GM10266 (cell line): ENCODE measurements at regions not wholly inside any gene's neighbourhood (a gene's known extent, or its start where the extent isn't known, plus 50 kb on each side); places are given as distances from the start of the nearest gene placed in this dataset.

ENCODE experiments used
- DNase-seq: peaks from one replicate; pipeline ENCODE4 v3.0.0; 2012; ENCODE audit errors: extremely low spot score
- CTCF ChIP-seq: IDR thresholded peaks from 2 replicates; pipeline ENCODE4 v1.5.1; 2012; ENCODE audit warnings: mild to moderate bottlenecking, low read depth; ENCODE audit not compliant: control insufficient read depth, insufficient read depth; ENCODE audit errors: missing control alignments

- no peak for DNase-seq
- TF ChIP-seq CTCF, result no peak
These were observed 130.6 kb downstream of the BRD1 start for GRCh38 chr22:49697047-49697446.

DNA sequence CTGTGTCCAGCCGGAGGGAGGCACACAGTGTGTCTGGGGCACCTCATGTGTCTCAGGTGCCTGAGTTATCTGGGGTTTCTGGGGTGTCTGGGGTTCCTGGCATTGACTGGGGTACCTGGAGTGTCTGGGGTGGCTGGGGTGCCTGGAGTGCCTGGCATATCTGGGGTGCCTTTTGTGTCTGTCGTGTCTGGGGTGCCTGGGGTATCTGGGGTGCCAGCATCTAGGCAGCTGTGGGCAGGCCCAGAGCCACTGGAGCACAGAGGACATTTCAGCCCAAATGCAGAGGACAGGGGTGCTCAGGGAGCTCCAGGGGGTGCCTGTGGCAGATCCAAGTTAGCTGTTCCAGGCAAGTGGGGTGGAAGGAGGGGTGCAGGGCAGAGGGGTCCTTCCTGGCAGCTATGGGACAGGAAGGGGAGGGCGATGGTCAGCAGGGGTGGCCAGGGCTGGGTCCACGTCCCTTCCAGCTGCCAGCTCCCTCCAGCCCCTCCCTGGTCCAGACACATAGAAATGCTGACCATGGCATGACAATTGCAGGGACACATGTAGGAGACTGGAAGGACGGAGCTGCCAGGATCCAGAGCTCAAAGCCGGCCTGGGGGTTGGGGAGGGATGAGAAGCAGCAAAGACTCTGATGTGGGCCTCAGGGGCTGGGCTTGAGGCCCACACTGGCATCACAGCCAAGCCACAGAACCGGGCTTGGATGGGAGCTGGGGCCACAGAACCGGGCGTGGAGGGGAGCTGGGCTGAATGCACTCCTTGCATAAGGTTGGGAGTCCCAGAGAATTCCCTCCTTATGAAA is 133.0 kb downstream of the BRD1 start:
- no peak for TF ChIP-seq CTCF
- DNase-seq, result no peak

DNA sequence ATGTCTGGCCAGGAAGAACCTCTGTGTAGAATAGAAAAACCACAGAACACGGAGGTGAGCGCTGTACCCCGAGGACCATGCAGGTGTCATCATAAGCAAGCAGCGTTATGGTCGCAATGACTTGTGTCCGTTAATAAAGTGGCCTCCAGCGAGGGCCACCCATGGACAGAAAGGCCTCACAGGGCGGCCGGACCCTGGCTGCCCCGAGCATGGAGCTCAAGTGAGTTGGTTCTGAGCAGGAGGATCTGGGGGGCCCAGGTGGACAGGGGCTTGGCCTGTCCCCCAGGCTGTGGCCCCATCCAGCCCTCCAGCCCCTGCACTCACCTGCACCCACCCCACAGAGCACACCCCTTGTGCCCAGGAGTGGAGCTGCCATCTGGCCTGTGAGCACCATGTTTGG is 133.8 kb downstream of the BRD1 start:
- TF ChIP-seq CTCF, result no peak
- no peak for DNase-seq

- DNase-seq, result no peak
These were observed 134.3 kb downstream of the BRD1 start for GRCh38 chr22:49693416-49693815.

DNA sequence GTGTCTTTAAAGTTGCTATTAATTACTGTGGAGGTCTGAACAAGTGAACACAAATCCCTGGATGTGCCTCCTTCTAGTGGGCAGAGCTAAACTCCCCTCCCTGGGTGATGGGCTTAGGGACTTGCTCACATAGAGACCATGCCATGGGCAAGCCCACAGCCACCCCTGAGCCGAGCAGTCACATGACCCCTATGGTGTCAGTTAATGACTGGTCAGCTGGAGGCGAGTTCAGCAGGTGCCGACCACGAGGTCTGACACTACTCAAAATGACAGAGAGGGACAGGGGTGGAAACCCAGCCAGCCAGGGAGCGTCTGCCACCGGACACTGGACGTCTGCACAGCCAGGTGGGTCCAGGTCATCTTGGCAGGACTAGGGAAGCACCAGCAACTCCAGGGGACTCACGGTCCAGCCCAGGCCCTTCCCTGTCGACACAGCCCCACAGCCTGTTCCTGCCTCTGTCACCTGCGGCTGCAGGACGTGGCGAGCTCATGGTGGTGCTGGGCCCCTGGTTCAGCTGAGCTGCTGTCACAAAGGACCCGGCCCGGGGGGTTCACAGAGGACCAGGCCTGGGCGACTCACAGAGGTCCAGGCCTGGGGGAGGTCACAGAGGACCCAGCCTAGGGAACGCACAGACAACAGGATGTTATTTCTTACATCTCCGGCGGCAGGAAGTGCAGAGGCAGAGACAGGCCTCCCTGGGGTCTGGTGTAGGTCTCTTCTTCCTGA is 135.0 kb downstream of the BRD1 start:
- TF ChIP-seq CTCF, result no peak
- DNase-seq, result no peak

More at GRCh38 chr22:49693416-49693815, 134.3 kb downstream of the BRD1 start:
- TF ChIP-seq CTCF, result no peak

DNA sequence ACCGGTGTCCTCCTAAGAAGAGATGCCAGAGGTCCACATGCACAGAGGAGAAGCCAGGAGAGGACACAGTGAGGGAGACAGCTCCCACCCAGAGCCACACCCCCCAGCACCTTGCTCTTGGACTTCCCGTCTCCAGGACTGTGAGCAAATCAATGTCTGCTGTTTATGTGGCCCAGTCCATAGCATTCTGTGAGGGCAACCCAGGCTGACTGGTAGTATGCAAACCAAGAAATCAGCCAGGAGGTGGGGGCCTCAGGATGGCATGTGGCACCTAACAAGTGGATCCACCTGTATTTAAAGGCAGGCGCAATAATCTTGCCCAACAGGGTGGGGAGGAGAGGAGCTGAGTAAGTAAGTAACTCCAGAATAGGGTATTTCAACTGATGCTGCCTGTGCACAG is 136.4 kb downstream of the BRD1 start:
- DNase-seq, result no peak
- no peak for TF ChIP-seq CTCF

GRCh38 chr22:49690454-49690853 is 137.2 kb downstream of the BRD1 start:
- no peak for TF ChIP-seq CTCF
- no peak for DNase-seq
